ENCODE measurements at regions not wholly inside any gene's neighbourhood (a gene's known extent, or its start where the extent isn't known, plus 50 kb on each side); places are given as distances from the start of the nearest gene placed in this dataset.

DNA sequence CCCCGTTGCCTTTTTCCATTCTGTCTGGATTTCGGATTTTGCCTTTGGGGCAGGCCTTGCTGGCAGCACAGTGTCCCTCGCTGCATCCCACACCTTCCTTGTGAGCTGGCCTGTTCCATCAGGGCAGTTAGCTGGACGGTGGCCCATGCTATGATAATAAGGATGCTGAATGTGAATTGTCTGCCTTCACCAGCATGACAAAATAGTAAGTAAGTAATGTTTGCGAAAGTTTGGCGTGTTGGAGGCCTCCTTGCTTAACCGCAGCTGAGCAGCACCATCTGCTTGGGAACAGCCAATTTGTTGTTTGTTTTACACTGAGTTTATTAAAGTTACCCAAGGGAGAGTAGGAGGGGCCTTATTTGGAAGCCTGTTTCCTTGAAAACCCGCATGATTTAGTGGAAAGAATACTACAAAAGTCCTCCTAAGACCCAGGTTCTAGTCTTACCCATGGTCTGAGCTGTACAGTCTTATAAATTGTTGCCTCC, 469.7 kb upstream of the FANCL start:
- intact Hi-C loops (cut with micrococcal nuclease), result no loop called here
- TF ChIP-seq, protein P1, sequence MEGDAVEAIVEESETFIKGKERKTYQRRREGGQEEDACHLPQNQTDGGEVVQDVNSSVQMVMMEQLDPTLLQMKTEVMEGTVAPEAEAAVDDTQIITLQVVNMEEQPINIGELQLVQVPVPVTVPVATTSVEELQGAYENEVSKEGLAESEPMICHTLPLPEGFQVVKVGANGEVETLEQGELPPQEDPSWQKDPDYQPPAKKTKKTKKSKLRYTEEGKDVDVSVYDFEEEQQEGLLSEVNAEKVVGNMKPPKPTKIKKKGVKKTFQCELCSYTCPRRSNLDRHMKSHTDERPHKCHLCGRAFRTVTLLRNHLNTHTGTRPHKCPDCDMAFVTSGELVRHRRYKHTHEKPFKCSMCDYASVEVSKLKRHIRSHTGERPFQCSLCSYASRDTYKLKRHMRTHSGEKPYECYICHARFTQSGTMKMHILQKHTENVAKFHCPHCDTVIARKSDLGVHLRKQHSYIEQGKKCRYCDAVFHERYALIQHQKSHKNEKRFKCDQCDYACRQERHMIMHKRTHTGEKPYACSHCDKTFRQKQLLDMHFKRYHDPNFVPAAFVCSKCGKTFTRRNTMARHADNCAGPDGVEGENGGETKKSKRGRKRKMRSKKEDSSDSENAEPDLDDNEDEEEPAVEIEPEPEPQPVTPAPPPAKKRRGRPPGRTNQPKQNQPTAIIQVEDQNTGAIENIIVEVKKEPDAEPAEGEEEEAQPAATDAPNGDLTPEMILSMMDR (IDR thresholded peaks at IDR 0.05), result no peak
- no peak for TF ChIP-seq EZH2 (IDR thresholded peaks at IDR 0.05; ENCODE audit: borderline replicate concordance, insufficient read depth, low read depth, low read length, poor library complexity, severe bottlenecking)
- Histone ChIP-seq H3K4me1 (ENCODE audit: control insufficient read depth in 2 of 2, insufficient read depth in 2 of 2, low read length in 2 of 2) (no peaks in the 10 kb centered on the region), H3K36me3 (replicated peaks in 1 of 2; ENCODE audit: control extremely low read depth in 1 of 2, control insufficient read depth in 1 of 2, extremely low read depth in 1 of 2, insufficient read depth in 2 of 2, low read length in 1 of 2) (no peaks in the 10 kb centered on the region), H3K4me3 (ENCODE audit: control extremely low read depth in 1 of 5, extremely low read depth in 1 of 5, insufficient read depth in 1 of 5, low read depth in 2 of 5, low read length in 4 of 5) (no peak overlapping the region), H3K4me2 (replicated peaks; ENCODE audit: low read depth, low read length, poor library complexity, severe bottlenecking) (no peak overlapping the region), H2AFZ (ENCODE audit: insufficient read depth, low read depth, low read length, poor library complexity, severe bottlenecking) (no peak overlapping the region), H4K20me1 (ENCODE audit: control insufficient read depth, insufficient read depth, low read length, poor library complexity, severe bottlenecking) (no peaks in the 10 kb centered on the region), H3K27me3 (replicated peaks in 1 of 4; ENCODE audit: control extremely low read depth in 1 of 4, control insufficient read depth in 3 of 4, insufficient read depth in 4 of 4, low read length in 3 of 4) (no peaks in the 10 kb centered on the region), H3K9me3 (ENCODE audit: control extremely low read depth in 1 of 3, control insufficient read depth in 2 of 3, insufficient read depth in 1 of 3, low read length in 2 of 3) (no peaks in the 10 kb centered on the region), H3K27ac (ENCODE audit: low read length in 2 of 2) (no peak overlapping the region), H3K9ac (ENCODE audit: low read length) (no peak overlapping the region), H3K79me2 (ENCODE audit: control insufficient read depth, insufficient read depth, low read length) (no peaks in the 10 kb centered on the region)
- CTCF ChIA-PET, result no interaction called here
- H3K9me3 Mint-ChIP-seq (ENCODE audit: insufficient read depth), result no peaks in the 10 kb centered on the region
- no peak overlapping the region for H3K4me3 Mint-ChIP-seq
- POLR2A ChIA-PET, result no interaction called here
- H3K4me1 Mint-ChIP-seq, result no peaks in the 10 kb centered on the region
- 81% methylated on average over 7 of the region's 8 CpGs for WGBS (ENCODE audit: insufficient coverage)
- no peak for ATAC-seq (ENCODE audit: low read depth)
- H3K27ac Mint-ChIP-seq, result no peak overlapping the region
- peaks cover 5% of the 10 kb centered on the region for H3K27me3 Mint-ChIP-seq
- no peak for DNase-seq

DNA sequence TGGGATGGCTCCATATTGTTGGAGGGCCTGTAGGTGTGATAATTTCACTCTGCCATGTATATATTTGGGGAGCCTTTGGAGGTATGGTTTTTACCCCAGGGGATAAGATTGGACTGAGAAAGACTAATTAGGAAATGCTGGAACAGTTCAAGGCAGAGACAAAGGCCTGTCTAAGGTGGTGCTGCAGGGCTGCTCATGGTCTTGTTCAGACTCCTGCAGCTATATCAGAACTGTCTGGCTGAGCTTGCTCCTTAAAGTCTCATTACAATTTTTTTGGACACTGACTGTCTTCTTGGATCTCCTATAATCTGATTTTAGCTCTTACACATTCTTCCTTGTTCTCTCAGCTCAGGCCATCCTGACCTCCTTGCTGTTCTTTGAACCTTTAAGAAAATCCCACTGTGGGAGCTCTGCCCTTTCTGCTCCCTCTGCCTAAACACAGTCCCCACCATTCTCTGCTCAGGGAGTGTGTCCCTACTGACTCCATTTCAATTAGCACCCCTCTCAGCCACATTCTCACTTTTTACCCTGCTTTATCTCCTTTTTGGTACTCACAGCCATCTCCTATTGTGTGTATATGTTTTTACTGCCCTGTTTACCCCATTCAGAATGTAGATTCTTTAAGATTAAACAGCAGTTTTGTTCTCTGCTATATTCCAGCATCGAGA, 468.7 kb upstream of the FANCL start:
- H3K36me3 ChIP-seq (replicated peaks in 1 of 2; ENCODE audit: control extremely low read depth in 1 of 2, control insufficient read depth in 1 of 2, extremely low read depth in 1 of 2, insufficient read depth in 2 of 2, low read length in 1 of 2), result no peaks in the 10 kb centered on the region
- no peaks in the 10 kb centered on the region for H3K4me1 ChIP-seq (ENCODE audit: control insufficient read depth in 2 of 2, insufficient read depth in 2 of 2, low read length in 2 of 2)
- H3K27ac ChIP-seq (ENCODE audit: low read length in 2 of 2), result no peak overlapping the region
- H3K27me3 Mint-ChIP-seq, result peaks cover 8% of the 10 kb centered on the region
- no peak overlapping the region for H3K4me2 ChIP-seq (replicated peaks; ENCODE audit: low read depth, low read length, poor library complexity, severe bottlenecking)
- no peaks in the 10 kb centered on the region for H3K9me3 Mint-ChIP-seq (ENCODE audit: insufficient read depth)
- WGBS (ENCODE audit: insufficient coverage), result no CpG with 5 or more reads among the region's 1 CpG
- ChIA-PET CTCF (no interaction called here), POLR2A (no interaction called here)
- H3K79me2 ChIP-seq (ENCODE audit: control insufficient read depth, insufficient read depth, low read length), result no peaks in the 10 kb centered on the region
- DNase-seq (no peak), ATAC-seq (ENCODE audit: low read depth) (no peak)
- H3K27me3 ChIP-seq (replicated peaks in 1 of 4; ENCODE audit: control extremely low read depth in 1 of 4, control insufficient read depth in 3 of 4, insufficient read depth in 4 of 4, low read length in 3 of 4), result no peaks in the 10 kb centered on the region
- no peaks in the 10 kb centered on the region for H3K4me1 Mint-ChIP-seq
- H2AFZ ChIP-seq (ENCODE audit: insufficient read depth, low read depth, low read length, poor library complexity, severe bottlenecking), result no peak overlapping the region
- H4K20me1 ChIP-seq (ENCODE audit: control insufficient read depth, insufficient read depth, low read length, poor library complexity, severe bottlenecking), result no peaks in the 10 kb centered on the region
- no peak overlapping the region for H3K4me3 ChIP-seq (ENCODE audit: control extremely low read depth in 1 of 5, extremely low read depth in 1 of 5, insufficient read depth in 1 of 5, low read depth in 2 of 5, low read length in 4 of 5)
- H3K9me3 ChIP-seq (ENCODE audit: control extremely low read depth in 1 of 3, control insufficient read depth in 2 of 3, insufficient read depth in 1 of 3, low read length in 2 of 3), result no peaks in the 10 kb centered on the region
- intact Hi-C loops (cut with micrococcal nuclease), result no loop called here
- H3K27ac Mint-ChIP-seq, result no peak overlapping the region
- H3K9ac ChIP-seq (ENCODE audit: low read length), result no peak overlapping the region
- no peak for TF ChIP-seq EZH2 (IDR thresholded peaks at IDR 0.05; ENCODE audit: borderline replicate concordance, insufficient read depth, low read depth, low read length, poor library complexity, severe bottlenecking)
- TF ChIP-seq, protein P1 (IDR thresholded peaks at IDR 0.05), result no peak
- no peak overlapping the region for H3K4me3 Mint-ChIP-seq
